T-cell (primary cell): ENCODE measurements at regions not wholly inside any gene's neighbourhood (a gene's known extent, or its start where the extent isn't known, plus 50 kb on each side); places are given as distances from the start of the nearest gene placed in this dataset.

Experiments
- ATAC-seq, 4 experiments: fragments of 200-7000 bp in 3 of 4; fragments of 150-1000 bp in 1 of 4; cut with Tn5 transposase; replicated peaks in 1 of 4; 1 replicate in 3 of 4; 2 replicates in 1 of 4; pipeline ENCODE4 v1.10.0; 2021; ENCODE audit warnings: moderate library complexity in 3 of 4, mild to moderate bottlenecking in 2 of 4, moderate number of reproducible peaks in 1 of 4
- CTCF ChIA-PET, 2 donors: fragments of 300-600 bp; sonication (Branson Sonifier 250); formaldehyde crosslinking; loops; one replicate each; lab custom pipeline; 2022; ENCODE audit warnings: antibody characterized with exemption in 2 of 2; lab: Charles Lee
- POLR2A ChIA-PET, 2 donors: fragments of 300-600 bp; sonication (Branson Sonifier 250); formaldehyde crosslinking; loops; one replicate each; lab custom pipeline; 2022; ENCODE audit warnings: antibody characterized with exemption in 2 of 2; lab: Charles Lee
- DNase-seq, 35 experiments: peaks; one replicate each; pipeline versions ENCODE4 v3.0.0 to v3.0.0-alpha.2; 2013 to 2023
- H3K27ac ChIP-seq: one replicate; pipeline ENCODE4 v1.5.1; 2013; ENCODE audit warnings: low read length
- H3K27me3 ChIP-seq, 2 experiments: replicated peaks in 1 of 2; 1 replicate in 1 of 2; 2 replicates in 1 of 2; pipeline versions ENCODE4 v1.6.1 to v1.7.0; 2013; ENCODE audit warnings: low read length in 1 of 2, mixed read lengths in 1 of 2; ENCODE audit not compliant: control insufficient read depth in 2 of 2, insufficient read depth in 2 of 2; ENCODE audit errors: extremely low read depth in 1 of 2
- H3K36me3 ChIP-seq, 2 donors: 1 replicate in 1 of 2; 2 replicates in 1 of 2; pipeline versions ENCODE4 v1.6.1 to v1.7.0; 2013; ENCODE audit warnings: low read length in 1 of 2; ENCODE audit not compliant: control insufficient read depth in 2 of 2, insufficient read depth in 1 of 2; ENCODE audit errors: extremely low read depth in 1 of 2
- H3K4me1 ChIP-seq, 2 experiments: 1 replicate in 1 of 2; 2 replicates in 1 of 2; pipeline versions ENCODE4 v1.6.1 to v1.7.0; 2013; ENCODE audit warnings: low read length in 2 of 2, mixed read lengths in 1 of 2; ENCODE audit not compliant: insufficient read depth in 2 of 2, control insufficient read depth in 1 of 2; ENCODE audit errors: extremely low read depth in 1 of 2
- H3K4me3 ChIP-seq, 2 donors: 1 replicate in 1 of 2; 2 replicates in 1 of 2; pipeline versions ENCODE4 v1.5.1 to v1.7.0; 2013; ENCODE audit warnings: mild to moderate bottlenecking in 2 of 2, low read length in 1 of 2, moderate library complexity in 1 of 2; ENCODE audit not compliant: control insufficient read depth in 1 of 2; ENCODE audit errors: extremely low read depth in 1 of 2
- H3K9me3 ChIP-seq: 2 replicates; pipeline ENCODE4 v1.7.0; 2013
- H3K27ac Mint-ChIP-seq, 2 donors: one replicate each; pipeline ENCODE4 v1.8.0; 2020 to 2021; ENCODE audit warnings: mild to moderate bottlenecking in 2 of 2, mixed read lengths in 2 of 2
- H3K27me3 Mint-ChIP-seq, 2 donors: one replicate each; pipeline ENCODE4 v1.8.0; 2021 to 2022; ENCODE audit warnings: mixed read lengths in 2 of 2
- H3K36me3 Mint-ChIP-seq: one replicate; pipeline ENCODE4 v1.8.0; 2021; ENCODE audit warnings: mixed read lengths
- H3K4me1 Mint-ChIP-seq, 3 donors: one replicate each; pipeline ENCODE4 v1.8.0; 2020 to 2022; ENCODE audit warnings: mixed read lengths in 3 of 3, mild to moderate bottlenecking in 1 of 3
- H3K4me3 Mint-ChIP-seq, 3 donors: one replicate each; pipeline ENCODE4 v1.8.0; 2020 to 2022; ENCODE audit warnings: mild to moderate bottlenecking in 3 of 3, mixed read lengths in 3 of 3, moderate library complexity in 3 of 3
- H3K9me3 Mint-ChIP-seq, 3 donors: one replicate each; pipeline ENCODE4 v1.8.0; 2020 to 2022; ENCODE audit warnings: mixed read lengths in 3 of 3
- WGBS: methylation state at CpG from one replicate; pipeline ENCODE4 v1.1.5; 2013; ENCODE audit warnings: missing lambda C conversion rate; ENCODE audit not compliant: insufficient coverage; 5-methylcytosine and 5-hydroxymethylcytosine counted together

DNA sequence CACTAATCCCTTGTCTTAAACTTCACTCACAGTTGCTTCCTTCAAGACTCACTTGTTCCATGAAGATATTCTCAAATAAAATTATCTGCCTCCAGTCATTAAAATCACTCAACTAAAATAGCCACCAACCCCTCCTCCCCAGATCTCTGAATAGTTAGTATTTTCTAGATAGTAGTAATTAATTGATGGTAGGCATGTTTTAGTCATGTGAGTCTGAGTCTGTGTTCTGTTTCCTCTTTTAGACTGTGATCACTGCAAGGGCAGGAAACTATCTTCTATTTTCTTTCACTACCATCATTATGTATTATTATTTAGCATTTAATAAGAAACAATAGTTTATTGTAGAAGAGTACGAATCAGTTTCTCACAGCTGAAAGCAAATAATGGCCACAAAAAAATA is 1080.5 kb downstream of the IGSF11 start:
- ChIA-PET CTCF (no interaction called here), POLR2A (no interaction called here)
- Mint-ChIP-seq H3K4me3 (no peak overlapping the region), H3K36me3 (no peaks in the 10 kb centered on the region), H3K9me3 (peaks cover 1 to 10% (median 9%) of the 10 kb centered on the region in 3 donors), H3K27me3 (no peaks in the 10 kb centered on the region), H3K27ac (no peak overlapping the region), H3K4me1 (no peaks in the 10 kb centered on the region)
- H3K4me1 ChIP-seq = no peaks in the 10 kb centered on the region
- DNase-seq (no peak), ATAC-seq (no peak)
- WGBS = no CpG with 5 or more reads among the region's 1 CpG
- H3K9me3 ChIP-seq = no peaks in the 10 kb centered on the region
- no peaks in the 10 kb centered on the region for H3K27me3 ChIP-seq
- no peak overlapping the region for H3K4me3 ChIP-seq
- H3K36me3 ChIP-seq = no peaks in the 10 kb centered on the region
- no peak overlapping the region for H3K27ac ChIP-seq

DNA sequence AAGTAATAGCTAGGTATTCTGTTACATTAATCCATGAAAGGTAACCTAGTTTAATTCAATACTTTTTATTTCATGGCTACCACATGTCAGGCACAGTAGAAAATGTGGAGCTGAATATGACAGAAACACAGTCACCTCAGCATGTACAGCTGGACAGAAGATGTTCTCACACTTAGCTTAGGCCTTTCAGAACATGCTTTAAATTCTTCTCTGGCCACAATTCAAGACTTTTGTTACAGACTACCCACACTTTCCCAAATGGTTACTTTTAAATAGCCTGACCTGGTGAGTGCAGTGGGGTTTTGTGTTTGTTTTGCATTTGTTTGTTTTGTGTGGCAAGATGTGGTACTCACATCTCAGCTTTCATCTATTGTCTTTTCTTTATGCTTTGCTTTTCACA is 1079.5 kb downstream of the IGSF11 start:
- H3K27ac Mint-ChIP-seq = no peak overlapping the region
- H3K36me3 Mint-ChIP-seq = no peaks in the 10 kb centered on the region
- CTCF ChIA-PET = no interaction called here

DNA sequence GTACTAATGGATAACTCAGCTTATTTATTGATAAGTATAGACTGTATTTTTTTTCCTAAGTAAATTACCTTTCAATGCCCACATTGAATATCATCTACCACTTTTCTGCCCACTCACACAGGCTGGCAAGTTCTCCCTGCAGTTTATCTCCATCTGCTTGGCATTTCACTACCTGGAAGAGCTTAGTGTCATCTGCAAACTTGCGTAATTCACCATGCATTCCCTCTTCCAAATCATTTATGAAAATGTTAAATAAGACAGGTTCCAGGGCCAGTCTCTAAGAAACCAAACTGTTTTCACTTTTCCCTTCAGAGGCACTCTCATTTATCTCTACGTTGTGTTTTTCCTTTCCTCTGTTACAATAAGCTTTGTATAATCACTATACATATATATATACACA is 1076.6 kb downstream of the IGSF11 start:
- Mint-ChIP-seq H3K4me1 (no peaks in the 10 kb centered on the region), H3K27ac (no peak overlapping the region), H3K9me3 (peaks cover 0 to 8% (median 6%) of the 10 kb centered on the region in 3 donors), H3K4me3 (no peak overlapping the region), H3K27me3 (no peaks in the 10 kb centered on the region), H3K36me3 (no peaks in the 10 kb centered on the region)
- DNase-seq (no peak), ATAC-seq (no peak)
- Histone ChIP-seq H3K4me3 (no peak overlapping the region), H3K27ac (no peak overlapping the region), H3K4me1 (no peaks in the 10 kb centered on the region), H3K27me3 (no peaks in the 10 kb centered on the region), H3K36me3 (no peaks in the 10 kb centered on the region), H3K9me3 (no peaks in the 10 kb centered on the region)
- ChIA-PET POLR2A (interaction anchor here in 1 of 2 donors (0.6 kb wide), 1 partner anchor 1059 kb away, joined by 3 read pairs; no protein-coding TSS in a partner anchor), CTCF (no interaction called here)
- WGBS = 100% methylated on average over 1 of the region's 2 CpGs

More for the DNA sequence above, 1079.5 kb downstream of the IGSF11 start:
- Histone ChIP-seq H3K4me1 (no peaks in the 10 kb centered on the region), H3K9me3 (no peaks in the 10 kb centered on the region), H3K27me3 (no peaks in the 10 kb centered on the region), H3K4me3 (no peak overlapping the region), H3K27ac (no peak overlapping the region), H3K36me3 (no peaks in the 10 kb centered on the region)
- POLR2A ChIA-PET = no interaction called here
- DNase-seq = no peak
- Mint-ChIP-seq H3K9me3 (peaks cover 0 to 8% (median 6%) of the 10 kb centered on the region in 3 donors), H3K27me3 (no peaks in the 10 kb centered on the region), H3K4me3 (no peak overlapping the region), H3K4me1 (no peaks in the 10 kb centered on the region)
- no peak for ATAC-seq

DNA sequence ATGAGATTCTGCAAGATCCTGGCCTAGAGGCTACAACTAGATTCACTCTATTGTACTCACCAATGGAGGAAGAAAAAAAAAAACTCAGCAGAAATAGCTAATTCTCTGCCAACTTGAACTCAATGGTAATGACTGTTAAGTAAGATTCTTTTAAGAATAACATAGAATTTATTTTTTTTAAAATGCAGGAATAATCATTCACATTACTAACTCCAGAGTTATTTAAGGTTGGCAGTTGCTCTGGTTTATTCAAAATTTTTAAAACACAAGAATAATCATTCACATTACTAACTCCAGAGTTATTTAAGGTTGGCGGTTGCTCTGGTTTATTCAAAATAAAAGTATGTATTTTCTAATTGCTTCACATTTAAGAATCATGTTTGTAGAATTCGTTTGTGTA is 1071.9 kb downstream of the IGSF11 start:
- H3K27me3 Mint-ChIP-seq = no peaks in the 10 kb centered on the region
- H3K4me1 Mint-ChIP-seq = no peaks in the 10 kb centered on the region
- POLR2A ChIA-PET = no interaction called here
- H3K27me3 ChIP-seq = no peaks in the 10 kb centered on the region
- H3K27ac ChIP-seq = no peak overlapping the region
- no CpG with 5 or more reads among the region's 2 CpGs for WGBS
- peaks cover 0 to 11% (median 5%) of the 10 kb centered on the region in 3 donors for H3K9me3 Mint-ChIP-seq
- no peaks in the 10 kb centered on the region for H3K36me3 Mint-ChIP-seq
- CTCF ChIA-PET = no interaction called here
- no peak for DNase-seq
- H3K4me3 ChIP-seq = no peak overlapping the region
- H3K27ac Mint-ChIP-seq = no peak overlapping the region
- H3K36me3 ChIP-seq = no peaks in the 10 kb centered on the region
- H3K9me3 ChIP-seq = no peaks in the 10 kb centered on the region
- no peak overlapping the region for H3K4me3 Mint-ChIP-seq
- no peaks in the 10 kb centered on the region for H3K4me1 ChIP-seq
- no peak for ATAC-seq

DNA sequence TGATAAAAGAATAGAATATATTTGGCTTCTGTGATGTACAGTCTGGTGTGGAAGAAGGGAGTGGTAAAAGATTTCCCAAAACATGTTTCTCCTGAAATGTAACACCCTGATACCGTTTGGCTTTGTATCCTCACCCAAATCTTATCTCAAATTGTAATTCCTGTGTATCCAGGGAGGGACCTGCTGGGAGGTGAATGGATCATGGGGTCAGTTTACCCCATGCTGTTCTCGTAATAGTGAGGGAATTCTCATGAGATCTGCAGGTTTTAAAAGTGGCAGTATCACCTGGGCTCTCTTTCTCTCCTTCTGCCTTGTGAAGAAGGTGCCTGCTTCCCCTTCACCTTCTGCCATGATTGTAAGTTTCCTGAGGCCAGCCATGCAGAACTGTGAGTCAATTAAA is 1070.8 kb downstream of the IGSF11 start:
- POLR2A ChIA-PET = no interaction called here
- Histone ChIP-seq H3K27ac (no peak overlapping the region), H3K36me3 (no peaks in the 10 kb centered on the region), H3K4me1 (no peaks in the 10 kb centered on the region), H3K4me3 (no peak overlapping the region), H3K9me3 (no peaks in the 10 kb centered on the region), H3K27me3 (no peaks in the 10 kb centered on the region)
- Mint-ChIP-seq H3K27ac (no peak overlapping the region), H3K36me3 (no peaks in the 10 kb centered on the region), H3K27me3 (no peaks in the 10 kb centered on the region), H3K9me3 (peaks cover 0 to 12% (median 8%) of the 10 kb centered on the region in 3 donors), H3K4me1 (no peaks in the 10 kb centered on the region), H3K4me3 (no peak overlapping the region)
- CTCF ChIA-PET = no interaction called here
- no peak for ATAC-seq
- WGBS = 40% methylated on average over 1 of the region's 2 CpGs
- no peak for DNase-seq

GRCh38 chr3:117964814-117965213 is 1069.8 kb downstream of the IGSF11 start:
- no CpG with 5 or more reads among the region's 4 CpGs for WGBS
- Mint-ChIP-seq H3K9me3 (peaks cover 0 to 9% (median 5%) of the 10 kb centered on the region in 3 donors), H3K27ac (no peak overlapping the region), H3K4me3 (no peak overlapping the region), H3K27me3 (no peaks in the 10 kb centered on the region), H3K36me3 (no peaks in the 10 kb centered on the region), H3K4me1 (no peaks in the 10 kb centered on the region)
- H3K4me3 ChIP-seq = no peak overlapping the region
- H3K9me3 ChIP-seq = no peaks in the 10 kb centered on the region
- DNase-seq (no peak), ATAC-seq (no peak)
- H3K27me3 ChIP-seq = no peaks in the 10 kb centered on the region
- CTCF ChIA-PET = no interaction called here
- H3K36me3 ChIP-seq = no peaks in the 10 kb centered on the region
- POLR2A ChIA-PET = no interaction called here
- no peaks in the 10 kb centered on the region for H3K4me1 ChIP-seq
- H3K27ac ChIP-seq = no peak overlapping the region
